ENCODE measurements at regions not wholly inside any gene's neighbourhood (a gene's known extent, or its start where the extent isn't known, plus 50 kb on each side); places are given as distances from the start of the nearest gene placed in this dataset.

DNA sequence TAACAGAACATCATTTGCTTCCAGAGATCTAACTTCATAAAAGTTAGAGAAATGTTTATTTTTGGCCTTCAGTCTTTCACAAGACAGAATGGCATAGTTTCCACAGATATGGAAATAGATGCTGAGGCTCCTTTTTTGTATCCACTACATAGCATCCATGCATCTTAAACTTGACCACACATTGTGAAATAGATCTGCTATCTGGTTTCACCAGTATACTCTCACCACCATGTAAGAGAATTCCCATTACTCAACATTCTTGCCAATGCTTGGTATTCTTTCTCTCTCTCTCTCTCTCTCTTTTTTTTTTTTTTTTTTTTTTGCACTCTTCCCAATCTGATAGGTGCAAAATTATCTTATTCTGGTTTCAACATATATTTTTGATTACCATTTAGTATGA is 52.1 kb upstream of the PRMT6 start:
- TF ChIP-seq, protein P1, sequence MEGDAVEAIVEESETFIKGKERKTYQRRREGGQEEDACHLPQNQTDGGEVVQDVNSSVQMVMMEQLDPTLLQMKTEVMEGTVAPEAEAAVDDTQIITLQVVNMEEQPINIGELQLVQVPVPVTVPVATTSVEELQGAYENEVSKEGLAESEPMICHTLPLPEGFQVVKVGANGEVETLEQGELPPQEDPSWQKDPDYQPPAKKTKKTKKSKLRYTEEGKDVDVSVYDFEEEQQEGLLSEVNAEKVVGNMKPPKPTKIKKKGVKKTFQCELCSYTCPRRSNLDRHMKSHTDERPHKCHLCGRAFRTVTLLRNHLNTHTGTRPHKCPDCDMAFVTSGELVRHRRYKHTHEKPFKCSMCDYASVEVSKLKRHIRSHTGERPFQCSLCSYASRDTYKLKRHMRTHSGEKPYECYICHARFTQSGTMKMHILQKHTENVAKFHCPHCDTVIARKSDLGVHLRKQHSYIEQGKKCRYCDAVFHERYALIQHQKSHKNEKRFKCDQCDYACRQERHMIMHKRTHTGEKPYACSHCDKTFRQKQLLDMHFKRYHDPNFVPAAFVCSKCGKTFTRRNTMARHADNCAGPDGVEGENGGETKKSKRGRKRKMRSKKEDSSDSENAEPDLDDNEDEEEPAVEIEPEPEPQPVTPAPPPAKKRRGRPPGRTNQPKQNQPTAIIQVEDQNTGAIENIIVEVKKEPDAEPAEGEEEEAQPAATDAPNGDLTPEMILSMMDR (IDR thresholded peaks at IDR 0.05), result no peak
- TF ChIP-seq POLR2A (IDR thresholded peaks at IDR 0.05), result no peak
